GM21723 (cell line): ENCODE measurements at regions not wholly inside any gene's neighbourhood (a gene's known extent, or its start where the extent isn't known, plus 50 kb on each side); places are given as distances from the start of the nearest gene placed in this dataset.

Source experiments
- ATAC-seq: cut with Tn5 transposase; IDR thresholded peaks from one replicate; pipeline ENCODE4 v1.9.1; 2021; ENCODE audit warnings: mild to moderate bottlenecking, moderate library complexity; ENCODE audit not compliant: unreplicated experiment

DNA sequence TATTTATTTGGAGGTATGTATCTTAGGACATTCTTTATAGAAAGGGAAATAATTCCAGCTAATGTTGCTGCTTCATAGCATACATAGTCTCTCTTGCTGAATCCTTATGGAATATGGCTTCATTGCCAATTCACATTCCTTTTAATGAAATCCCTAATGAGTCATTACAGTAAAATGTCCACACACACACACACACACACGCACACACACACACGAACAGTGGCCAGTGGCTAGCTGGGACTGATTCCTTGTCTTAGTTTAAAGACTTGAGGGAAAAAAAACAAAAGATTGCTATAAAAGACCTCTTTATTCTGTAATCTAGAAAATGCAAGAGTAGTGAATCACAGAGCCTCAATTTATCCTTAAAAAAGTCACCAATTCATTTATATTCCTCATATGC, 301.6 kb downstream of the SLITRK6 start:
- ATAC-seq = no peak

DNA sequence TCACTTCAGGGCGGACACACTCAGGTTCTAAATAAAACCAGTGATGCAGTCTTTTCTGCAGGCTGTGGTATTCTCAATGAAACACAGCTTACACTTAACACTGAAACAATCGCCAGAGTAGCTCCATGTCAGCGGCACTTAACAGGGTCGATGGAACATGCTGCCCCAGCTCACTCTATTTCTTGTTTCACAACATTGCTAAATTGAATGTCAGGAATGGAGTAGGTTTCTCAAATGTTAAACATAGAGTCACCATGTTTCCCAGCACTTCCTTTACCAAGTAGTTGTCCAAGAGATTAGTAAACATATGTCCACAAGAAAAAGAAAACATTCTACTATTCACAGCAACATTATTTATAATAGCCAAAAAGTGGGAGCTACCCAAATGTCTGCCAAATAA, 306.9 kb downstream of the SLITRK6 start:
- no peak for ATAC-seq

DNA sequence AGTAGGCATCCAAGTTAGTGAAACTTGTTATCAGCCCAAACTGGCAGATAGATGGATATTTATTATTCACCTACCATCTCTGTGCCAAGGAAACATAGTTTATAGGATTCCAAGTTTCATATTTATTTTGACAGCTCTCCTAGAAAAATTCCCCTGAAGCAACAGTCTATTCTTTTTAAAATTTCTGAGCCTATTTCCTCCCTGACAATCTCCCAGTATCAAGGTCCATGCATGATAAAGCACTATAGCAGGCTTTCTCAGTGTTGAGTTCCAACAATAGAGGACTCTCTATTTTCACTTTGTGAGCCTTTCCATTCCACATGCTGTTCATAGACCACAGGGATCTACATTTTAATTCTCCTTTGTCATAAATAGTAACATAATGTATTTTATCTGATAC, 312.6 kb downstream of the SLITRK6 start:
- ATAC-seq = no peak

DNA sequence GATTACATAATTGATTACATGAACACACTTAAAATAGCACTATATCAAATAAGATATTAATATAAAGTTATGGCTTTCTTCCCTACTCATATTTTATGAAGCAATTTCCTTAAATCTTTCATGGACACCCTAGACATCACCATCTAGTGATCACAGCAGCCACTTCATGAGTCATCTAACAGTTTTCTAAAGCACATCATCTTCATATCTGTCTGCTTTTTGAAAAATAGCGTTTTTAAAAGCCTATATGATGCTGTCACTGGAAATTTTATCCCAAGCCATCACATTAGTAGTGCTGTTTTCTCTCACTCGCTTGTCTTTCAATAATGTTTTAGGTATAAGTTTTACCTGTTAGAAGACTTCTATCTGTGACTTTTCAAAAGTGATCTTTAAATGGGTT, 326.1 kb downstream of the SLITRK6 start:
- no peak for ATAC-seq

DNA sequence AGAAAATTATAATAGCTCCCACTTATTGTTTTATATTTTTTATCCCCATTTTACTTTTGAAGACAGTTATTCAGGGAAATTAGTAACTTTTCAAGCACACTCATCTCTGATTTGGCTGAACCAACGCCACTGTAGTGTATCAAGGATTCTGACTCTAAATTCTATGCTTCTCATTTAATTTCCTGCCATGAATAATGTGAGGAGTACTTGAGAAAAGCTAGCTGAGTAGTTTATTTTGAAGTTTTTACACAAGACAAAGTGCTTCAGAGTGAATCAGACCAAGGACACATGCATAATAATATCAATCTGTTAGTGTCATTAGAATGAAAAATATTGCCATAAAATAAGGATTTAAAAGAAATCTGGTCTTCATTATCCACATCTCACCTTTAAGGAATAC, 329.9 kb downstream of the SLITRK6 start:
- no peak for ATAC-seq

DNA sequence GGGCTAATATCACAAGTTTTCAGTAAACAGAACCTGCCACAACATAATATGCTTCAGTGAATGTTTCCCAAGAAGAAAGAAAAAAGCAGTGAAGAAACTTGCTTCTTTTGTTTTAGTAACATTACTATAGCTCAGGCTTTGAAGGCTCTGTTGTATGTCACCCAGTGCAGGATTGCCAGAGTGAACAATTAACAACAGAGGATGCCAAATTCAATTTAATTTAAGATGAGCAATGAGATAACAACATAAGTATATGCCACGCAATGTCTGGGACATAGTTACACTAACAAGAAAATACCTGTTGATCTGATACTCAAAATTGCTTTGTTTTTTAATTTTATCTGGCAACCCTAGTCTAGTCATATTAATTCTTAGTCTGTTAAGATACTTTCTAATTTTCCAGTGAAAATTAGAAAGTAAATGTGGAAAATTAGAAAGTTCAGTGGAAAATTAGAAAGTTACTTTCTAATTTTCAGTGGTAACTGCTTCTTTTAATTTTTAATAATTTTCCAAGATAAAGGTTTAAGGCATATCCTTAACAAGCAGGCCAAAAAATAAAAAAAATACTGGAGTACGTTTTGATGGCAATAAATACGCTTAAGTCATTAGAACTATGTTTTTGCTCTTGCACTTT, 336.3 kb downstream of the SLITRK6 start:
- ATAC-seq = no peak

DNA sequence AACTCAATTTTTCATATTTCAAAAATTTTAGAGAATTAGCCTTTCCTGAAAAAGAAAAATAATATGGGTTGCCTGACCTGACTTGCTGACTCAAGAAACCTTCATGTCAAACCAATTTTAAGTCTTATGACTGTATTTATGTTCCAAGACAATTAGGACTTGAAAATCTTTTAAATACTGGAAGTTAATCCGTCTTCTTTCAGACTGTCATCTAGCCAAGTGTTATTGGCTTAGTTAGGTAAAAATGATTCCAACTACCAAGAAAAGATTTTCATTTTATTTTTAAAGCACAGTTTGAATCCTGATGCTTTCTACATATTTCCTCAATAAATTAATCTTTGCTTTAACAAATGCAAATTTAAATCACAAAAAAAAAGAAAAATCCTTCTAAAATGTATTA, 337.6 kb downstream of the SLITRK6 start:
- no peak for ATAC-seq

DNA sequence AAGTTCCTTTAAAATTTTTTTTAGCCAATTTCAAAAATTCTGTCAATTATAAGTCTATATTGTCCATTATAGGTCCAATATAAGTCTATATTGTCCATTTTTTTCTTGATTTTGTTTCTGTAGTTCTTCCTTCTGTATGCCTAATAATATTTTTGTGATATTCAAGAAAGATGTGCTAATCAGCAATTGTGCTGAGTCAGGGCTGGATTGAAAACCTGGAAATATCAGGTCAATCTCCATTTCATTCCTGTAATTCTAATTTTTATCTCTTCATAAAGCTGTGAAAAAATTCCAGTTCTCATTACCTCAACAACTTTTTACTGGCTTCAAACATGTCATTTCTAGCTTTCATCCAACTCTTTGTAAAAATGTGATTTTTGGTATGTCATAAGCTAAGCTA, 353.7 kb downstream of the SLITRK6 start:
- ATAC-seq = no peak

DNA sequence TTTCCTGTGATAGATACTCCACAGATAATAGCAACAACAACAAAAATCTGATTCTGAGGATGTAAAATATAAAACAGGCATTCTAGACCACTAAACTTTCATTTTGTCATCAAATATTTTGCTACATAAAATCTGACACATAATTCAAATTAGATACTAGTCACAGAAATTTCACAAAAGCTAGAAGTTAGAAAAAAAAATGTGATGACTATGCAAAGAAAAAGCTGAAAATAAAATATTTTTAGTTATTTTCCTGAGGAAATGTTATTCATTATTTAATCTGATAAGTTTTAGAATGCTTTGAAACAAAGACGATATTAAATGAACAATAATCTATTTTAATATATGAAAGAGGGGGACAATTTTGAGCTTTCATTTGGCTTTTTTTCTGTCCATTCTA, 357.2 kb downstream of the SLITRK6 start:
- ATAC-seq = no peak

DNA sequence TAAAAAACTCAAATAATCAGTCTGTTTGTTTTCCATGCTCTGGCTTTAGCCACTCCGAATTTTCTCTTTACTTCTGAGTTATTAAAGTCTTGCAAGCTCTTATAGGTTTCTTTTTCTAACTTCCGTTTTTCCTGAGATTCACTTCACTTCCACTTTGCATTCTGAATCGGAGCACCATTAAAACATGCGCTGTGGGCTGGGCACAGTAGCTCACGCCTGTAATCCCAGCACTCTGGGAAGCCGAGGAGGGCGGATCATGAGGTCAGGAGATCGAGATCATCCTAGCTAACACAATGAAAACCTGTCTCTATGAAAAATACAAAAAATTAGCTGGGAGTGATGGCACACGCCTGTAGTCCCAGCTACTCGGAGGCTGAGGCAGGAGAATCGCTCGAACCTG, 357.9 kb downstream of the SLITRK6 start:
- ATAC-seq = no peak

DNA sequence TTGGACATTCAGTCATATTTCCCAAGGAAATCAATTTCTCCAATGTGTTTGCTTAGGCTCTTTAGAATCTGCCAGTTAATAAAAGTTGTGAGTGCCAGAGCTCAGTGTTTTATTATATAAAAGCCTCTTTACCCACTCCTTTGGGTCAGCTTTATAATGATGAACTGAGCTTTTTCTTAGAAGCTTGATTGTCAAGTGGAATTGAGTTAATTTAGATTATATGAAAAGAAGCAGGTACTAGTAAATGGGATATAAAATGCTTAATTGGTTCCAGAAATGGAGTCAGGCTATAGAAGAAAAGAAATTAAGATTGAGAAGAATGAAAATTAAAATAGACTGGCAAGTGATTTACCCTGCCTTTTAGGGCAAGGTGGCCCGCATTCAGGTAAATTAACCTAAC, 363.2 kb downstream of the SLITRK6 start:
- ATAC-seq = no peak

DNA sequence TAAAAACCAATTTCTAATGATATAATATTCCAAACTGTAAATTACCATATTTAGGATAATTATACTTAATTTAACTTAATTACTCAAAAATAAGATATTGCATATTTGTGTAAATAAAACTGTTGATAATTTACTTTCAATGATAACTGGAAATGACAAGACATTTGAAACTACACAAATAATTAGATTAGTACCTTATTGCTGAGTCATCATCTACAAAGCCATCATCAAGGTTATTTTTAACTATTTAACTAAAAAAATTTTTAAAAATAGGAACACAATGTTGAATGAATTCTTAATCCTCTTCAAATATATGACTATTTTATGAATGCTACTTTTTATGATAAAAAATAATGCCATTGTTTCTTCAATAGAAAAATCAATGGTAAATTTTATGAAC, 364.3 kb downstream of the SLITRK6 start:
- ATAC-seq = no peak

DNA sequence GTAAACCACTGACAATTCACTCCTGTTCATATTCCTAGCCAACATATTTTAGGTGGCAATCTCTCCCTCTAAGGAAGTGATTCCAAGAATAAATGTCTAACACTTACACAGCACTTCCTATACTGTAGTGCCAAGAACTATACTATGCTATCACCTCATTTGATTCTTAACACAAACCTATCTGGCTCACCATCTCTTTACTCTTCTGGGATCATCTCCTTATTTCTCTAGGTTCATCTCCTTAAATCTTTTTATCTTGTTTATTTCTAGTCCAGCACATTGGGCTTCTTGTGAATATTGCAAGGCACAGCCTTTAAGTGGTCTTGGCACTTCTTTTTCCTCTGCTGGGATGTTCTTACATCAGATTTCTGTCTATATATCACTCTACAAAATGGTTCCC, 366.3 kb downstream of the SLITRK6 start:
- no peak for ATAC-seq

DNA sequence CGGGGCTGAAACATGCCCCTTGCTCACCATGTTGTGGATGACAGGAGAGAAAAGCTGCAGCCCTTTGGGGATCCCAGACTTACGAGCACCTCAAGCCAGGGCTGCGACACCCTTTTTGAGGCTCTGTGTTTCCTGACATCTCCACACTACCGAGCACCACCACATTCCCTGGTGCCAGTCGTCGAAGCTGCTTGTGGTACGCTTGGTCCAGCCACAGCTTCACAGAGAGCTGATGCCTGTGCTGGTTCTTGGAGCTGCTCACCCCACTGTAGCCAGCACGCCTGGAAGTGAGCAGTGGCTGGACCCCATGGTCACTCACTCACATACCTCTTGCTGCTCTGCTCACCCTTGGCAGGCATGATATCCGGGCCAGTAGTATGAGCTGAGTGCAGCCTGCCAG, 367.5 kb downstream of the SLITRK6 start:
- no peak for ATAC-seq

DNA sequence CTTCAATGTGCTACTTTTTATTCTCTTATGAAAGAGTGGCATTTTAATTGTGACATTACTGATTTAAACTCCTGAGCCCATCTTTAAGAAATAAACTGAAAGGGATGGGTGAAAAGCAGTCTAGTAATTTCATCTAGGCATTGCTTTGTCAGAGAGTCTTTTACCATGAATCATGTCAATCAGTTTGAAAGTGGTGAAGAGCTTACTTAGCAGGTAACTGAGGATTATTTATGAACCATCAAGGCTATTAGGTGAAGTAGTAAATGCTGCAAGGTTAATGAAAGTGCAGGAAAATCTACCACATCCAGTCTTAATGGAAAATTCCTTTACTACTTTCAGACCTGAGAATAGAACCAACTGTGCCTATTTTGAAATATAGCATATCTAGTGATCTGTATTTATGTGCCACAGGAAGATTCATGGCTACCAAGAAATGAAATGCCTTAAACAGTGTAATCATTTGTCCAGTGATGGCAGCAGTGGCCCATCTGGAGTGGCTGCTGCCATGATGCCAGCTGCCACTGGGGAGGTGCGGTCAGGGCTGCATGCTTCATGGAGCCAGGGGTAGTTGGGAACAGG, 368.9 kb downstream of the SLITRK6 start:
- no peak for ATAC-seq

DNA sequence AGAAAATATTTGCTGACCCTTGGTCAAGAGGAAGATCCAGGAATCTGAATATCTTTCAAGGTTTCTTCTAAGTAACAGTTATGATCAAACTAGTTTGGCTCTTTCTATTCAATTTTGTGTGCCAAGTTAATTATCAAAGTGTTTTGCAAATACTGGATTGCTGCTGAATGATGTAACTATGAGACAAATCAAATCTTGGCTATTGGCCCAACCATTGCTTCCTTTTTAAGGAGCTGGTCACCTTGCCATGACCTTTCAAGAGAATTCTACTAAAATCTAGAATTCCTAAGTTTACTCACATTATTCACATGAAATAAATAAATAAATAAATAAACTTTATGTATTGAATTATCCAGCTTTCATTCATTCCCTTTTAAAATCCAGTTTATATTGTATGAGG, 371.8 kb downstream of the SLITRK6 start:
- ATAC-seq = no peak

DNA sequence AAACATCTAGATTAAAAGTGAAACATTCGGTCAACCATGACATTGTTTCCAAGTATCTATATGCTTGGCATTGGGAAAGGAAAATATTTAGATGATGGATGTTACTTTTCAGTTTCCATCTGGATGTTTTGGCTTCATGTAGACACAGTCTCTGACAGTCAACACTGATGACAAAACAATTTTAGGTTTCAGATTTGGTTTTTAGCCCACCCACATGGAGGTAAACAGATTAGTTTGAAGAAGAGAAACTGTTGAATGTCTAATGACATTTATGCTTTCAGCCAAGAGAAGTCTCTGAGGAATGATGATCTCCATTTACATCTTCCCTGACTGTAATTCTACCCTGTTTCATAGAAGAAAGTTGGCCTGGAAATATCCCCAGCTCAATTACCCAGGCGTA, 379.1 kb downstream of the SLITRK6 start:
- ATAC-seq = no peak

DNA sequence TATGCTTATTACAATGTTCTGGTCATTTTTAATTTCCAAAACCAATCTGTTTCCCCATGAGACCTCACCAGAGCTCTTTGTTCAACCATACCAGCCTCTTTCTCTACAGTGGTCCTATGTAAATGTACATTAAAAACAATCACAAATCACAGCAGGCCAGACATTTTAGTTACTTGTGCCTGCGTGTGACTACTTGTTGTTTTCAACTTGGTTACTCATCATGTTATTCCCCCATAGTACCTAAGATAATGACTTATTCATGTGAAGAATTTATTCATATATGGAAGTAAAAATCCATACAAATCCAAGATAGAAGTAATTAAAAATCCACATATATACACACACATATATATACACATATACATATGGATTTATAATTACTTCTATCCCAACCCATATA, 379.6 kb downstream of the SLITRK6 start:
- no peak for ATAC-seq

DNA sequence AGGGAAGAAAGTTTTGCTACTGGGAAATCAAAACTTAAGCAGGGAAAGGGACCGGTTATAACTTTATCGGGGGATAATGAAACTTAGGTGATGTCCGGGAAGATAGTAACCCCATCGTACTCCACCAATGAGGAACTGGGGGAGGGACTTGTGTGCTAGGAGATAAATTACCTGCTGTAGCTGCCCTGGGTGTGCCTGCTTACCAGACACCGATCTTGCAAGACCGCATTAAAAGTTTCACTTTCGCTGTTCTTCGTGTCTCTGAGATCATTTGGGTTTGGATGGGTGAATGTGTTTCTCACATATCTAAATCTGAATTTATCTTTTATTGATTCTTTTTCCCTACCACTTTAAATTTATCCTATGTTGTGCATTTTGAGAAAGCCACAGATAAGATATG, 381.4 kb downstream of the SLITRK6 start:
- ATAC-seq = no peak

DNA sequence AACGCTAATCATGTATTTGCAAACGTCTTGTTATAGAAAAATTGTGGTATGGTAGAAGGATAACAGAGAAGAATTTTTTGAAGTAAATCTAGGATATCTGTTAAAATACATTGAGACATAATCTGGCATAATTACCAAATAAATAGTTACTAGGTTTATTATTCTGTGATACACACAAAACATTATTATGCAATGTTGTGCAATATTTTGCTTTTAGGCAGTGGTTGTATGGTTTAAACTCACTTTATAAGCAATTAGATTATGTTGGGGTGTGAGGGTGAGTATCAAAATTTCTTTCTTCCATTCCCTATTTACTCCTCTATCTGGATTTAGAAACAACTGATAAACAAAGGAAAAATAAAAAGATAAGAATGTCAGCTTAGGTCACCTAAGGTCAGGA, 385.6 kb downstream of the SLITRK6 start:
- no peak for ATAC-seq

DNA sequence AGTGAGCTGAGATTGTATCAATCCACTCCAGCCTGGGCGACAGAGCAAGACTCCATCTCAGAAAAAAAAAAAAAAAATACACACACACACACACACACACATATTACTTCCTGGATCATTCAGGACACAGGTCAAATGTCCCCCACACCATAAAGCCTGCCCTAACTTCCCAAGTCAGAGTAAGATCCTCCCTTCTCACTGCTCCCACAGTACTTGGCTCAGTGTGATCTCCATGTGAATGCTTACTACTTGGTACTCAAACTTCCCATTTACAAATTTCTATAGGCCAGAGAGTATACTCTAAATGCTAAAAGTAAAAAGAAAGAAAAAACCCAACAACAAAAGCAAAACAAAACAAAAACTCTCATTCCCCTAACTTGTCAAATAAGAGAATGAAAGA, 386.8 kb downstream of the SLITRK6 start:
- ATAC-seq = no peak

DNA sequence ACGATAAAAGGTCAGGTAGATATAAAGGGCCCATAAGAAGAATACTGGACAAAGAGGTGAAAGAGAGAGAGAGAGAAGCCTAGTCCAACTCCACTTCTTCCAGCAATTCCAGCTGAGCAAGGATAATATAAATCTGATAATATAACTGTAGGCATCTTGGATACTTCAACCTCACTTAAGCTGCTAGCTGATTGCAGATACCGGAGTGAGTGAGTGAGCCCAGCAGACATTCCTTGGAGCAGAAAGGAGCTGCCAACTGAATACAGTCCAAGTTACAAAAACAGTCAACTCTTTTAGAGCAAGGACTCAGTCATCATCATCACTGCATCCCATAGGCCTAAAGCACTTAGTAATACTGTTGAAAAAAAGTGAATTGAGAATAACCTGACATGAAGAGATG, 387.6 kb downstream of the SLITRK6 start:
- no peak for ATAC-seq

DNA sequence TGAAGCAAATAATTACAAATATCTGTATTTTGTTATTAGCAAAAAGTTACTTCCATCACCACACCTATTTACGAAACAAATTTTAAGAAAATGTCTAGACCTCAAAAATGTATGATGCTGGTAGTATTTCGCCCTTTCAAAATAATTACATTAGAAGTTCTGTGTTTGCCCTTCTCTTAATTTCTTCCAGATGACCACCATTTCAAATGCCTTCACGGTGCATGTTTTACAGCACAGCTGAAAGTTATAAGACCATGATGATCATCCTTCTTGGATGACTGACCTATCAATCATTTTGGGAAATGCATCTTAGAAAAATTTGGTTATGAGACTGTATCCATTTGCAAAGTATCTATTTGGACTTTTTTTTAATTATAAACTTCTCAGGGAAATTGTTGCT, 390.8 kb downstream of the SLITRK6 start:
- ATAC-seq = no peak
